ENCODE measurements at regions not wholly inside any gene's neighbourhood (a gene's known extent, or its start where the extent isn't known, plus 50 kb on each side); places are given as distances from the start of the nearest gene placed in this dataset.

GRCh38 chr9:85171163-85171562, 501.6 kb downstream of the NTRK2 start:
- Histone ChIP-seq H3K79me2 (ENCODE audit: control insufficient read depth, insufficient read depth, low read length) (no peaks in the 10 kb centered on the region), H3K27ac (ENCODE audit: control insufficient read depth, insufficient read depth, low read length) (no peak overlapping the region), H3K27me3 (ENCODE audit: control insufficient read depth, extremely low read depth, insufficient read depth, low read length) (no peaks in the 10 kb centered on the region), H3K4me2 (ENCODE audit: control insufficient read depth, extremely low read depth, insufficient read depth, low read depth, low read length) (no peak overlapping the region), H3K9me1 (ENCODE audit: control insufficient read depth, extremely low read depth, insufficient read depth, low read length) (no peaks in the 10 kb centered on the region), H4K20me1 (ENCODE audit: control insufficient read depth, extremely low read depth, insufficient read depth, low read length) (no peaks in the 10 kb centered on the region), H2AFZ (ENCODE audit: control insufficient read depth, low read length) (no peak overlapping the region), H3K9ac (ENCODE audit: control insufficient read depth, extremely low read depth, insufficient read depth, low read length) (no peak overlapping the region), H3K4me3 (ENCODE audit: control insufficient read depth in 2 of 3, extremely low read depth in 1 of 3, insufficient read depth in 2 of 3, low read depth in 1 of 3, low read length in 3 of 3) (no peak overlapping the region), H3K4me1 (ENCODE audit: control insufficient read depth, extremely low read depth, insufficient read depth, low read length) (peaks cover 25% of the 10 kb centered on the region), H3K36me3 (ENCODE audit: control insufficient read depth in 2 of 2, extremely low read depth in 1 of 2, insufficient read depth in 2 of 2, low read length in 2 of 2) (no peaks in the 10 kb centered on the region), H3K9me3 (ENCODE audit: control insufficient read depth, low read depth, low read length) (peaks cover 5% of the 10 kb centered on the region)
- TF ChIP-seq EZH2 (IDR thresholded peaks at IDR 0.05; ENCODE audit: low read length), result no peak
- TF ChIP-seq CTCF (optimal IDR thresholded peaks at IDR 0.05 in 1 of 3, IDR thresholded peaks at IDR 0.05 in 1 of 3, conservative IDR thresholded peaks at IDR 0.05 in 1 of 3; ENCODE audit: extremely low read depth in 1 of 3, insufficient read depth in 2 of 3, low read length in 3 of 3), result no peak
- DNase-seq (ENCODE audit: low read depth, low spot score), result no peak
- no peak for FAIRE-seq
- dilution Hi-C loops (cut with MboI; ENCODE audit: extremely low pct_ligation_motif_present, low sequenced_read_pairs), result no loop called here

- Histone ChIP-seq H3K9me1 (ENCODE audit: control insufficient read depth, extremely low read depth, insufficient read depth, low read length) (no peaks in the 10 kb centered on the region), H3K4me2 (ENCODE audit: control insufficient read depth, extremely low read depth, insufficient read depth, low read depth, low read length) (no peak overlapping the region), H3K9me3 (ENCODE audit: control insufficient read depth, low read depth, low read length) (peaks cover 5% of the 10 kb centered on the region), H3K79me2 (ENCODE audit: control insufficient read depth, insufficient read depth, low read length) (no peaks in the 10 kb centered on the region), H3K4me1 (ENCODE audit: control insufficient read depth, extremely low read depth, insufficient read depth, low read length) (peaks cover 17% of the 10 kb centered on the region), H3K9ac (ENCODE audit: control insufficient read depth, extremely low read depth, insufficient read depth, low read length) (no peak overlapping the region), H3K36me3 (ENCODE audit: control insufficient read depth in 2 of 2, extremely low read depth in 1 of 2, insufficient read depth in 2 of 2, low read length in 2 of 2) (no peaks in the 10 kb centered on the region), H4K20me1 (ENCODE audit: control insufficient read depth, extremely low read depth, insufficient read depth, low read length) (no peaks in the 10 kb centered on the region), H3K27me3 (ENCODE audit: control insufficient read depth, extremely low read depth, insufficient read depth, low read length) (no peaks in the 10 kb centered on the region), H3K27ac (ENCODE audit: control insufficient read depth, insufficient read depth, low read length) (no peak overlapping the region), H2AFZ (ENCODE audit: control insufficient read depth, low read length) (no peak overlapping the region), H3K4me3 (ENCODE audit: control insufficient read depth in 2 of 3, extremely low read depth in 1 of 3, insufficient read depth in 2 of 3, low read depth in 1 of 3, low read length in 3 of 3) (no peak overlapping the region)
- TF ChIP-seq CTCF (optimal IDR thresholded peaks at IDR 0.05 in 1 of 3, IDR thresholded peaks at IDR 0.05 in 1 of 3, conservative IDR thresholded peaks at IDR 0.05 in 1 of 3; ENCODE audit: extremely low read depth in 1 of 3, insufficient read depth in 2 of 3, low read length in 3 of 3) (no peak), EZH2 (IDR thresholded peaks at IDR 0.05; ENCODE audit: low read length) (no peak)
- dilution Hi-C loops (cut with MboI; ENCODE audit: extremely low pct_ligation_motif_present, low sequenced_read_pairs), result no loop called here
- no peak for DNase-seq (ENCODE audit: low read depth, low spot score)
- FAIRE-seq, result no peak
Measured at GRCh38 chr9:85168412-85168811, 498.9 kb downstream of the NTRK2 start.
